IMR-90 (cell line): ENCODE measurements at regions not wholly inside any gene's neighbourhood (a gene's known extent, or its start where the extent isn't known, plus 50 kb on each side); places are given as distances from the start of the nearest gene placed in this dataset.

Experiments used
- ATAC-seq: fragments of 200-7000 bp; cut with Tn5 transposase; 2 replicates; pipeline ENCODE4 v1.9.1; 2020; ENCODE audit warnings: low read depth, mild to moderate bottlenecking, moderate library complexity
- BruUV-seq: library from RNA; stranded (reverse); fragments of 400-500 nt; replicated peaks from 2 replicates; lab custom pipeline; 2021; lab: Mats Ljungman, UMichigan
- CTCF ChIA-PET: fragments of 300-600 bp; formaldehyde crosslinking; extraction: SDS; loops from one replicate; lab custom pipeline; 2021; ENCODE audit warnings: antibody characterized with exemption; lab: Yijun Ruan, JAX
- POLR2A ChIA-PET: fragments of 300-600 bp; sonication (Branson Sonifier 250); formaldehyde crosslinking; loops from one replicate; lab custom pipeline; 2022; ENCODE audit warnings: antibody characterized with exemption; ENCODE audit not compliant: unreplicated experiment; lab: Charles Lee
- DNase-seq: peaks from one replicate; pipeline ENCODE4 v3.0.0; 2013
- H2AFZ ChIP-seq: replicated peaks from 2 replicates; pipeline ENCODE3; 2013; ENCODE audit warnings: low read length, mild to moderate bottlenecking; ENCODE audit not compliant: poor library complexity
- H2AK5ac ChIP-seq: 2 replicates; pipeline ENCODE4 v1.6.1; 2013; ENCODE audit warnings: low read depth, low read length, inconsistent platforms
- H2AK9ac ChIP-seq: replicated peaks from 2 replicates; pipeline ENCODE3; 2013; ENCODE audit warnings: mild to moderate bottlenecking, low read depth, low read length, moderate library complexity; ENCODE audit not compliant: poor library complexity
- H2BK120ac ChIP-seq: 2 replicates; pipeline ENCODE4 v1.6.1; 2013; ENCODE audit warnings: low read depth, low read length, inconsistent platforms
- H2BK15ac ChIP-seq: 3 replicates; pipeline ENCODE4 v1.6.1; 2013; ENCODE audit warnings: low read depth, low read length, inconsistent platforms
- H2BK20ac ChIP-seq: 2 replicates; pipeline ENCODE4 v1.6.1; 2013; ENCODE audit warnings: low read depth, mild to moderate bottlenecking, inconsistent platforms, low read length, moderate library complexity
- H2BK5ac ChIP-seq: 2 replicates; pipeline ENCODE4 v1.6.1; 2013; ENCODE audit warnings: mild to moderate bottlenecking, low read depth, low read length, inconsistent platforms; ENCODE audit not compliant: poor library complexity, severe bottlenecking
- H3K14ac ChIP-seq: replicated peaks from 2 replicates; pipeline ENCODE4 v1.6.1; 2013; ENCODE audit warnings: low read depth, low read length, inconsistent platforms
- H3K18ac ChIP-seq: 2 replicates; pipeline ENCODE4 v1.6.1; 2013; ENCODE audit warnings: low read depth, low read length, control low read depth
- H3K23ac ChIP-seq: 2 replicates; pipeline ENCODE4 v1.6.1; 2013; ENCODE audit warnings: low read depth, low read length, inconsistent platforms
- H3K27ac ChIP-seq: 2 replicates; pipeline ENCODE4 v1.5.1; 2013; ENCODE audit warnings: mild to moderate bottlenecking, control low read depth, low read length; ENCODE audit not compliant: insufficient read depth
- H3K27me3 ChIP-seq: 2 replicates; pipeline ENCODE4 v1.6.1; 2013; ENCODE audit warnings: low read length; ENCODE audit not compliant: control insufficient read depth, insufficient read depth
- H3K36me3 ChIP-seq: 2 replicates; pipeline ENCODE4 v1.6.1; 2013; ENCODE audit warnings: low read length, mixed read lengths; ENCODE audit not compliant: control insufficient read depth, insufficient read depth
- H3K4ac ChIP-seq: 2 replicates; pipeline ENCODE4 v1.6.1; 2013; ENCODE audit warnings: low read depth, low read length, inconsistent platforms
- H3K4me1 ChIP-seq: 2 replicates; pipeline ENCODE4 v1.6.1; 2013; ENCODE audit warnings: low read length, mixed read lengths; ENCODE audit not compliant: control insufficient read depth, insufficient read depth
- H3K4me2 ChIP-seq: 2 replicates; pipeline ENCODE4 v1.6.1; 2013; ENCODE audit warnings: low read depth, mild to moderate bottlenecking, control low read depth, low read length, moderate library complexity
- H3K4me3 ChIP-seq: 2 replicates; pipeline ENCODE4 v1.5.1; 2013; ENCODE audit warnings: low read depth, mild to moderate bottlenecking, control low read depth, low read length, moderate library complexity; ENCODE audit not compliant: insufficient read depth
- H3K56ac ChIP-seq: 2 replicates; pipeline ENCODE4 v1.6.1; 2013; ENCODE audit warnings: low read length, inconsistent platforms; ENCODE audit not compliant: insufficient read depth; ENCODE audit errors: extremely low read depth
- H3K79me1 ChIP-seq, 2 experiments: 2 replicates each; pipeline ENCODE4 v1.6.1; 2013; ENCODE audit warnings: low read length in 2 of 2, inconsistent platforms in 1 of 2, low read depth in 1 of 2
- H3K9ac ChIP-seq: 2 replicates; pipeline ENCODE4 v1.6.1; 2013; ENCODE audit warnings: low read depth, low read length, control low read depth
- H3K9me1 ChIP-seq: 2 replicates; pipeline ENCODE4 v1.6.1; 2013; ENCODE audit warnings: low read length, inconsistent platforms; ENCODE audit not compliant: insufficient read depth
- H3K9me3 ChIP-seq: 2 replicates; pipeline ENCODE4 v1.6.1; 2013; ENCODE audit warnings: low read length; ENCODE audit not compliant: control insufficient read depth, insufficient read depth
- H4K20me1 ChIP-seq: 2 replicates; pipeline ENCODE4 v1.6.1; 2013; ENCODE audit warnings: low read length, inconsistent platforms; ENCODE audit not compliant: insufficient read depth
- H4K5ac ChIP-seq: 2 replicates; pipeline ENCODE4 v1.6.1; 2013; ENCODE audit warnings: mild to moderate bottlenecking, low read depth, low read length, control low read depth
- H4K8ac ChIP-seq, 2 experiments: 2 replicates each; pipeline ENCODE4 v1.6.1; 2013; ENCODE audit warnings: low read depth in 2 of 2, low read length in 2 of 2, control low read depth in 1 of 2, inconsistent platforms in 1 of 2
- H4K91ac ChIP-seq: 2 replicates; pipeline ENCODE4 v1.6.1; 2013; ENCODE audit warnings: low read depth, low read length, inconsistent platforms; ENCODE audit not compliant: insufficient read depth
- BHLHE40 ChIP-seq: fragments of 150-350 bp; IDR thresholded peaks from 2 replicates; pipeline ENCODE4 v1.6.1; 2016; ENCODE audit warnings: mild to moderate bottlenecking, low read depth, low read length
- CEBPB ChIP-seq: IDR thresholded peaks from 2 replicates; pipeline ENCODE4 v1.6.1; 2012; ENCODE audit warnings: low read depth, low read length, improper control_type of control experiment
- CHD1 ChIP-seq: IDR thresholded peaks from 2 replicates; pipeline ENCODE4 v1.6.1; 2012; ENCODE audit warnings: low read depth, low read length, improper control_type of control experiment
- FOS ChIP-seq: fragments of 150-350 bp; IDR thresholded peaks from 2 replicates; pipeline ENCODE4 v1.6.1; 2016; ENCODE audit warnings: low read depth, low read length
- MAFK ChIP-seq: IDR thresholded peaks from 2 replicates; pipeline ENCODE4 v1.6.1; 2012; ENCODE audit warnings: low read depth, low read length, improper control_type of control experiment
- MAZ ChIP-seq: IDR thresholded peaks from 2 replicates; pipeline ENCODE4 v1.6.1; 2012; ENCODE audit warnings: low read depth, mild to moderate bottlenecking, low read length, improper control_type of control experiment, moderate library complexity, borderline replicate concordance
- MXI1 ChIP-seq: IDR thresholded peaks from 2 replicates; pipeline ENCODE4 v1.6.1; 2012; ENCODE audit warnings: low read depth, mild to moderate bottlenecking, low read length, moderate library complexity, borderline replicate concordance
- NFE2L2 ChIP-seq: fragments of 150-350 bp; IDR thresholded peaks from 2 replicates; pipeline ENCODE4 v1.6.1; 2016; ENCODE audit warnings: low read depth, mild to moderate bottlenecking, low read length
- POLR2A ChIP-seq: IDR thresholded peaks from 2 replicates; pipeline ENCODE4 v1.6.1; 2012; ENCODE audit warnings: mild to moderate bottlenecking, low read depth, low read length
- RAD21 ChIP-seq: IDR thresholded peaks from 2 replicates; pipeline ENCODE4 v1.6.1; 2012; ENCODE audit warnings: low read length, improper control_type of control experiment
- RCOR1 ChIP-seq: IDR thresholded peaks from 2 replicates; pipeline ENCODE4 v1.6.1; 2012; ENCODE audit warnings: mild to moderate bottlenecking, low read length, improper control_type of control experiment; ENCODE audit not compliant: insufficient replicate concordance
- RFX5 ChIP-seq: IDR thresholded peaks from 2 replicates; pipeline ENCODE4 v1.8.0; 2012; ENCODE audit warnings: low read depth, mild to moderate bottlenecking, low read length, moderate library complexity
- SMC3 ChIP-seq: fragments of 150-350 bp; IDR thresholded peaks from 2 replicates; pipeline ENCODE4 v1.6.1; 2016; ENCODE audit warnings: low read depth, mild to moderate bottlenecking, antibody characterized with exemption, low read length, moderate library complexity
- WGBS, 2 experiments: methylation state at CpG; one replicate each; pipeline versions ENCODE4 v1.1.5 to v1.1.7; 2013; ENCODE audit warnings: missing lambda C conversion rate in 2 of 2; ENCODE audit not compliant: insufficient read length in 1 of 2; ENCODE audit errors: extremely low coverage in 2 of 2; 5-methylcytosine and 5-hydroxymethylcytosine counted together
- dilution Hi-C: fragments of 300-500 bp; cut with HindIII; formaldehyde crosslinking; loops from one replicate; pipeline ENCODE4 v1.14.3; 2018; ENCODE audit warnings: low sequenced_read_pairs; ENCODE audit not compliant: unreplicated experiment
- in situ Hi-C: fragments of 300-500 bp; cut with MboI; formaldehyde crosslinking; loops from 3 replicates; pipeline ENCODE4 v1.14.3; 2019; ENCODE audit warnings: low sequenced_read_pairs, inconsistent platforms, mixed read lengths
- intact Hi-C: fragments of 100-400 bp; cut with micrococcal nuclease; formaldehyde crosslinking; loops from 2 replicates; pipeline ENCODE4 v1.10.0; 2022
- TF ChIP-seq, protein P1 (sequence below): fragments of 150-350 bp; IDR thresholded peaks from 2 replicates; pipeline ENCODE4 v1.6.1; 2016; ENCODE audit warnings: low read depth, mild to moderate bottlenecking, low read length, moderate library complexity, borderline replicate concordance
- TF ChIP-seq, protein P2 (sequence below): conservative IDR thresholded peaks from 2 replicates; pipeline ENCODE4 v1.5.1; 2012; ENCODE audit warnings: mild to moderate bottlenecking, low read depth, low read length, improper control_type of control experiment
- TF ChIP-seq, protein P3 (sequence below): fragments of 150-350 bp; IDR thresholded peaks from 2 replicates; pipeline ENCODE4 v1.6.1; 2017; ENCODE audit warnings: mild to moderate bottlenecking, antibody characterized with exemption, low read length, low read depth

DNA sequence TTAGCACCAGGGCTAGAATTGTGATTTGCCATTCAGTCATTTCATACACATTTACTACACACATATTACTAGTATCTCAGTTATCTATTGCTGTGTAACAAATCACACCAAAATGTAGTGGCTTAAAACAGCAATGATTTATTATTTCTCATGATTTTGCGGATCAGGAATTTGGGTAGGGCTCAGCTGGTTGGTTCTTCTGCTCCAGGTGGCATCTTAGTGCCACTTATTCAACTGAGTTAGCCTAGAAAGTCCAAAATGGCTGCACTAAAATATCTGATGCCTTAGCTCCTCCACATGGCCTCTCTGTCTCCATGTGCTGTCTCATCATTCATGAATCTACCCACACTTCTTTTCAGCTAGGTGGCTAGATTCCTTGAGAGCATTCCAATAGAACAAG, 107.1 kb downstream of the ZFP36L2 start:
- dilution Hi-C loops (no loop called here), in situ Hi-C loops (no loop called here), intact Hi-C loops (no loop called here)
- Histone ChIP-seq H4K91ac (no peak overlapping the region), H4K20me1 (no peaks in the 10 kb centered on the region), H3K23ac (no peak overlapping the region), H2BK5ac (no peak overlapping the region), H3K36me3 (no peaks in the 10 kb centered on the region), H2AFZ (no peak overlapping the region), H3K4ac (no peak overlapping the region), H2AK5ac (no peak overlapping the region), H3K18ac (no peak overlapping the region), H3K27me3 (no peaks in the 10 kb centered on the region), H4K8ac (no peak overlapping the region), H3K4me3 (no peak overlapping the region), H3K27ac (no peak overlapping the region), H4K5ac (no peak overlapping the region), H3K4me2 (no peak overlapping the region), H3K9me3 (peaks cover 10% of the 10 kb centered on the region), H3K9ac (no peak overlapping the region), H2BK120ac (no peak overlapping the region), H3K14ac (no peak overlapping the region), H2BK20ac (no peak overlapping the region), H3K56ac (no peak overlapping the region), H3K79me1 (no peaks in the 10 kb centered on the region), H2BK15ac (no peak overlapping the region), H3K9me1 (no peaks in the 10 kb centered on the region), H3K4me1 (peaks cover 5% of the 10 kb centered on the region; the same call in 1 of the 2 replicates), H2AK9ac (no peak overlapping the region)
- WGBS, 2 experiments: 83% methylated on average over 1 of the region's 1 CpG; no CpG with 5 or more reads in 1 of the 2 experiments
- no peak for DNase-seq
- ATAC-seq: no peak
- CTCF ChIA-PET: no interaction called here
- no TSS peak for BruUV-seq
- POLR2A ChIA-PET: no interaction called here
- TF ChIP-seq, protein P1, sequence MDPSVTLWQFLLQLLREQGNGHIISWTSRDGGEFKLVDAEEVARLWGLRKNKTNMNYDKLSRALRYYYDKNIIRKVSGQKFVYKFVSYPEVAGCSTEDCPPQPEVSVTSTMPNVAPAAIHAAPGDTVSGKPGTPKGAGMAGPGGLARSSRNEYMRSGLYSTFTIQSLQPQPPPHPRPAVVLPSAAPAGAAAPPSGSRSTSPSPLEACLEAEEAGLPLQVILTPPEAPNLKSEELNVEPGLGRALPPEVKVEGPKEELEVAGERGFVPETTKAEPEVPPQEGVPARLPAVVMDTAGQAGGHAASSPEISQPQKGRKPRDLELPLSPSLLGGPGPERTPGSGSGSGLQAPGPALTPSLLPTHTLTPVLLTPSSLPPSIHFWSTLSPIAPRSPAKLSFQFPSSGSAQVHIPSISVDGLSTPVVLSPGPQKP: no peak
- TF ChIP-seq RCOR1 (no peak), POLR2A (no peak), RAD21 (no peak), RFX5 (no peak), CHD1 (no peak), CEBPB (no peak), FOS (no peak), SMC3 (no peak), MAZ (no peak), MAFK (no peak), MXI1 (no peak), BHLHE40 (no peak), NFE2L2 (no peak)
- TF ChIP-seq, protein P2, sequence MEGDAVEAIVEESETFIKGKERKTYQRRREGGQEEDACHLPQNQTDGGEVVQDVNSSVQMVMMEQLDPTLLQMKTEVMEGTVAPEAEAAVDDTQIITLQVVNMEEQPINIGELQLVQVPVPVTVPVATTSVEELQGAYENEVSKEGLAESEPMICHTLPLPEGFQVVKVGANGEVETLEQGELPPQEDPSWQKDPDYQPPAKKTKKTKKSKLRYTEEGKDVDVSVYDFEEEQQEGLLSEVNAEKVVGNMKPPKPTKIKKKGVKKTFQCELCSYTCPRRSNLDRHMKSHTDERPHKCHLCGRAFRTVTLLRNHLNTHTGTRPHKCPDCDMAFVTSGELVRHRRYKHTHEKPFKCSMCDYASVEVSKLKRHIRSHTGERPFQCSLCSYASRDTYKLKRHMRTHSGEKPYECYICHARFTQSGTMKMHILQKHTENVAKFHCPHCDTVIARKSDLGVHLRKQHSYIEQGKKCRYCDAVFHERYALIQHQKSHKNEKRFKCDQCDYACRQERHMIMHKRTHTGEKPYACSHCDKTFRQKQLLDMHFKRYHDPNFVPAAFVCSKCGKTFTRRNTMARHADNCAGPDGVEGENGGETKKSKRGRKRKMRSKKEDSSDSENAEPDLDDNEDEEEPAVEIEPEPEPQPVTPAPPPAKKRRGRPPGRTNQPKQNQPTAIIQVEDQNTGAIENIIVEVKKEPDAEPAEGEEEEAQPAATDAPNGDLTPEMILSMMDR: no peak
- TF ChIP-seq, protein P3, sequence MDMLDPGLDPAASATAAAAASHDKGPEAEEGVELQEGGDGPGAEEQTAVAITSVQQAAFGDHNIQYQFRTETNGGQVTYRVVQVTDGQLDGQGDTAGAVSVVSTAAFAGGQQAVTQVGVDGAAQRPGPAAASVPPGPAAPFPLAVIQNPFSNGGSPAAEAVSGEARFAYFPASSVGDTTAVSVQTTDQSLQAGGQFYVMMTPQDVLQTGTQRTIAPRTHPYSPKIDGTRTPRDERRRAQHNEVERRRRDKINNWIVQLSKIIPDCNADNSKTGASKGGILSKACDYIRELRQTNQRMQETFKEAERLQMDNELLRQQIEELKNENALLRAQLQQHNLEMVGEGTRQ: no peak
